SU-DHL-6 (cell line): ENCODE measurements at regions not wholly inside any gene's neighbourhood (a gene's known extent, or its start where the extent isn't known, plus 50 kb on each side); places are given as distances from the start of the nearest gene placed in this dataset.

Source experiments
- EZH2phosphoT487 ChIP-seq: fragments of 200-600 bp; sonication (generic), shearing (Covaris generic); conservative IDR thresholded peaks from 2 replicates; pipeline ENCODE4 v1.6.1; 2018; ENCODE audit warnings: mild to moderate bottlenecking, antibody characterized with exemption, low read length, moderate library complexity, mixed read lengths
- TF ChIP-seq, protein P1 (sequence below): fragments of 200-600 bp; sonication (generic); IDR thresholded peaks from one replicate; pipeline ENCODE4 v1.5.1; 2017; ENCODE audit warnings: antibody characterized with exemption, mild to moderate bottlenecking, low read length, moderate library complexity; ENCODE audit not compliant: insufficient read depth, poor library complexity, severe bottlenecking

DNA sequence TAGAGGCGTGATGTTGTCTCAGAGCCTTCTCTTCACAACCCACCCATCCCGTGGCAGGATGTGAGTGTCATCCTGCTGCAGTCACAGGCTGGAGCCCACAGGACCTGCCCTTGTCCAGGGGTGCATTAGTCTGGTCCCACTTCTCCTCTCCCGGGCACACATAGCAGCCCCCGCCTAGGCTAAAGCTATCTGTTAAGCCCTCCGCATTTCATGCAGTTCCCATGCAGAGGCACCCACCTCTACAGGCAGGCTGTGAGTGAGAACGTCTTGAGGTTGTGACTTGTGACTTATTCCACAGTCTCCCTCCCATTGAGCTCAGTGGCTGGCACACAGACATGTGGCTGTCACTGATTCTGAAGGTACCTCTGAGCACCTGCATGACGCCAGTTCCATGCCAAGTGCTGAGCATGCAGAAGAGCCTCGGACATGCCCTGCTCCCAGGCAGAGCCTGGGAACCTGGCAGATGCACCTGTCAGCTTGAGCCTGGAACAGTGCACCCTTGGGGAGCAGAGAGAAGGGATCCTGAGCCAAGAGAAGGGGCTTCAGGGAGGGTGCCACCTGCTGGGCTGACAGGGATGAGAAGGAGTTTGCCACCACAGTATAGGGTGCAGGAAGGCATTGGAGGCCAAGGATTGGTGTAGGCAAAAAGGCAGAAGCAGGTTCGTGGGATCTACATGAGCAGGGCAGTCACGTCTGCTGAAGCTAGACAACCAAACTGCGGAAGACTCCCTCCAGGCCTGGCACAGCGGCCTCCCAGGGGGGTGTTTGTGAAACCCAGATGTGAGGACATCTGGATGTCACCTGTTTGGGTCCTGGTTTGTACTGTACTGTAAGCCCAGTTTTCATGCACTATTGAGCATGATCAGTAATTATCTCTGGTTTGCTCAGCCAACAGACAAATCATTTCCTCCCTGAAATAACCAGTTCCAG is 213.6 kb downstream of the GLI2 start:
- TF ChIP-seq, protein P1, sequence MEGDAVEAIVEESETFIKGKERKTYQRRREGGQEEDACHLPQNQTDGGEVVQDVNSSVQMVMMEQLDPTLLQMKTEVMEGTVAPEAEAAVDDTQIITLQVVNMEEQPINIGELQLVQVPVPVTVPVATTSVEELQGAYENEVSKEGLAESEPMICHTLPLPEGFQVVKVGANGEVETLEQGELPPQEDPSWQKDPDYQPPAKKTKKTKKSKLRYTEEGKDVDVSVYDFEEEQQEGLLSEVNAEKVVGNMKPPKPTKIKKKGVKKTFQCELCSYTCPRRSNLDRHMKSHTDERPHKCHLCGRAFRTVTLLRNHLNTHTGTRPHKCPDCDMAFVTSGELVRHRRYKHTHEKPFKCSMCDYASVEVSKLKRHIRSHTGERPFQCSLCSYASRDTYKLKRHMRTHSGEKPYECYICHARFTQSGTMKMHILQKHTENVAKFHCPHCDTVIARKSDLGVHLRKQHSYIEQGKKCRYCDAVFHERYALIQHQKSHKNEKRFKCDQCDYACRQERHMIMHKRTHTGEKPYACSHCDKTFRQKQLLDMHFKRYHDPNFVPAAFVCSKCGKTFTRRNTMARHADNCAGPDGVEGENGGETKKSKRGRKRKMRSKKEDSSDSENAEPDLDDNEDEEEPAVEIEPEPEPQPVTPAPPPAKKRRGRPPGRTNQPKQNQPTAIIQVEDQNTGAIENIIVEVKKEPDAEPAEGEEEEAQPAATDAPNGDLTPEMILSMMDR, result peak; percentile 40
- TF ChIP-seq EZH2phosphoT487, result no peak
